MG63 (cell line): ENCODE measurements at regions not wholly inside any gene's neighbourhood (a gene's known extent, or its start where the extent isn't known, plus 50 kb on each side); places are given as distances from the start of the nearest gene placed in this dataset.
"Not testable (repeated sequence)": the region's sequence is repeated elsewhere in the genome, so short reads cannot be mapped to it uniquely, and the experiment has no call there.

Experiments
- DNase-seq: peaks from one replicate; pipeline ENCODE4 v3.0.0-alpha.2; 2020
- H3K27me3 ChIP-seq: fragments of 250-450 bp; sonication (Bioruptor Pico); 2 replicates; pipeline ENCODE4 v1.5.1; 2020; ENCODE audit warnings: mild to moderate bottlenecking, moderate library complexity
- H3K36me3 ChIP-seq: fragments of 250-450 bp; sonication (Bioruptor Pico); 2 replicates; pipeline ENCODE4 v1.5.1; 2020; ENCODE audit warnings: mild to moderate bottlenecking, moderate library complexity
- H3K4me3 ChIP-seq: fragments of 250-450 bp; sonication (Bioruptor Pico); 2 replicates; pipeline ENCODE4 v1.5.1; 2020; ENCODE audit warnings: mild to moderate bottlenecking, moderate library complexity
- H3K9me3 ChIP-seq: fragments of 250-450 bp; sonication (Bioruptor Pico); 2 replicates; pipeline ENCODE4 v1.5.1; 2020; ENCODE audit warnings: mild to moderate bottlenecking, moderate library complexity

GRCh38 chrX:67213686-67214085 is 330.1 kb upstream of the AR start:
- H3K36me3 ChIP-seq, DNase-seq, H3K27me3 ChIP-seq, H3K9me3 ChIP-seq, H3K4me3 ChIP-seq: not testable (repeated sequence)

DNA sequence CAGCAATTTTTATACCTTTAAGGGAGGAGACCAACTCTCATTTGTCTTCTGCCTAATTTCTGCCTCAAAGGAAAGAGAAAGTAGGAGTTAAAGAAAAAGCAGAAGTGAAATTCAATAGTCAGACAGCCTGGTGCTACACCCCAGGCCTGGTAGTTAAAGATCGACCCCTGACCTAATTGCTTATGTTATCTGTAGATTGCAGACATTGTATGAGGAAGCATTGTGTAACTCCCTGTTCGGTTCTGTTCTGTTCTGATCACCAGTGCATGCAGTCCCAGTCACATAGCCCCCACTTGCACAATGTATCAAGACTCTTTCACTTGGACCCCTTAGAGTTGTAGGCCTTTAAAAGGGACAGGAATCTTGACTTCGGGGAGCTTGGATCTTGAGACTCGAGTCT is 335.9 kb upstream of the AR start:
- DNase-seq, result no peak
- no peaks in the 10 kb centered on the region for H3K9me3 ChIP-seq
- H3K27me3 ChIP-seq, result no peaks in the 10 kb centered on the region
- H3K36me3 ChIP-seq, result no peaks in the 10 kb centered on the region
- no peak overlapping the region for H3K4me3 ChIP-seq

DNA sequence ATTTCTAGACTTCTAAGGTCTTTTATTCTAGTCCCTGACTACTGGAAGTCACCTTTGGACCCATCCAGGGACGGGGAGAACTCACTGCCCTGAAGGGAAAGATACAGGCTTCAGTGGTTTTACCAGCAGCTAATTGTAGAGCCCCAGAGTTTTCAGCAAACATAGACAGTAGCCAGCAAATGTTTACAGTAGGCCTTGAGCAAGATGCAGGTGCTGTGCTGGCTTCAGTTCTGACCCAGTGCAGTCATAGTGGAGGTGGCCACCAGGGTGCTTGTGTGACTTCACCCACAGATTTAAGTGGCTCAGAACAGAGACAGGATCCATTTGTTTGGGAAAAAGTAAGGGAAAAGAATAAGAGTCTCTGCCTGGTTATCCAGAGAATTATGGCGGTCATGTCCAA is 384.4 kb upstream of the AR start:
- Histone ChIP-seq H3K9me3 (no peaks in the 10 kb centered on the region), H3K27me3 (no peaks in the 10 kb centered on the region), H3K36me3 (no peaks in the 10 kb centered on the region), H3K4me3 (no peak overlapping the region)
- no peak for DNase-seq

GRCh38 chrX:67114635-67115034 is 429.2 kb upstream of the AR start:
- Histone ChIP-seq H3K36me3 (no peaks in the 10 kb centered on the region), H3K4me3 (no peak overlapping the region)

DNA sequence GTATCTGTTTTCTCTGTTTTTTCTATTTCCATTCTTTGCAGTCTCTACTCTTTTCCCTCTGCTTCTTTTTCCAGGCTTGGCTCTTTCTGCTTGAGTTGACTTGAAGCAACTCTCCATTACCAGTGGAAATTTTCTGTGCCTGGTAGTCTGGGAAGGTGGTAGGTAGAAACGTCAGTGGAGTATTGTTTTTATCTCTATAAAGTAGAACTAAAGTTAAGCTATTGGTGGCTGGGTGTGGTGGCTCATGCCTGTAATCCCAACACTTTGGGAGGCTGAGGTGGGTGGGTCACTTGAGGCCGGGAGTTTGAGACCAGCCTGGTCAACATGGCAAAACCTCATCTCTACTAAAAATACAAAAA is 438.1 kb upstream of the AR start:
- no peak for DNase-seq
- Histone ChIP-seq H3K27me3 (no peaks in the 10 kb centered on the region), H3K4me3 (no peak overlapping the region), H3K36me3 (no peaks in the 10 kb centered on the region), H3K9me3 (no peaks in the 10 kb centered on the region)

More at GRCh38 chrX:67114635-67115034, 429.2 kb upstream of the AR start:
- no peaks in the 10 kb centered on the region for H3K9me3 ChIP-seq
- no peak for DNase-seq
- H3K27me3 ChIP-seq, result no peaks in the 10 kb centered on the region

DNA sequence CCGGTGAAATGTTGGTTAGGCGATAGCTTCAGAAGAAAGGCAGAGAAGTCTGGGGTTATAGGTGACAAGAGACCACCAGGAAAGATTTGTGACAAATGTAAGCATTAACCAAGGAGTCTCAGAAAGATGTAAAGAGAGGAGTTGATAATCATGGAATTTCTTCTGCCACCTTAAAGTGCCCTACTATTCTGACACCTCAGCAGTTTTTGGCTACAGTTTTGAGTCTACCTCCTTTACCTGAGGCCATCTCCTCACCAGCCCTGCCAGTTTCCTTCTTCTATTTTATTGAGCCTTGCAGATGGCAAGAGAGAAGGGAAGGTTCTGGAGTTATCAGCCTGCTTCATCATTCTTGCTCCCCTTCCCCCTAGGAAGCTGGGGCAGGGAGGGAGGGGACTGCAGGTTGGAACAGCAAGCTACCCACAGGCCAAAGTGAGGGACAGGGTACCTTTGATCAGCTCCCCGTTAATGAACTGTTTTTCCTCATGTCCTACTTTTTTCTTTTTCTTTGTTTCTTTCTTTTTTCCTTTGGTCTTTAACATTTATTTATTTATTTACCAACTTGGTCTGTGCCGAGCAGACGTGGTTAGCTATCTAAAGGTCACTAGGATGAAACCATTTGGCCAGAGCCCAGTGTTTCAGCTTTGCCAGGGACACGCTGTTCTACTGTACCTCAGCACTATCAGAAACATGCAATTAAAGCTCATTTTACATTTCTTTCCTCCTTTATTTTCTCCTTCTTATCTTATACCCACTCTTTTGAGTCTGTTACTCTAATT is 438.7 kb upstream of the AR start:
- H3K36me3 ChIP-seq, result no peaks in the 10 kb centered on the region
- H3K9me3 ChIP-seq, result no peaks in the 10 kb centered on the region
- H3K4me3 ChIP-seq, result no peak overlapping the region
- no peak for DNase-seq
- no peaks in the 10 kb centered on the region for H3K27me3 ChIP-seq

DNA sequence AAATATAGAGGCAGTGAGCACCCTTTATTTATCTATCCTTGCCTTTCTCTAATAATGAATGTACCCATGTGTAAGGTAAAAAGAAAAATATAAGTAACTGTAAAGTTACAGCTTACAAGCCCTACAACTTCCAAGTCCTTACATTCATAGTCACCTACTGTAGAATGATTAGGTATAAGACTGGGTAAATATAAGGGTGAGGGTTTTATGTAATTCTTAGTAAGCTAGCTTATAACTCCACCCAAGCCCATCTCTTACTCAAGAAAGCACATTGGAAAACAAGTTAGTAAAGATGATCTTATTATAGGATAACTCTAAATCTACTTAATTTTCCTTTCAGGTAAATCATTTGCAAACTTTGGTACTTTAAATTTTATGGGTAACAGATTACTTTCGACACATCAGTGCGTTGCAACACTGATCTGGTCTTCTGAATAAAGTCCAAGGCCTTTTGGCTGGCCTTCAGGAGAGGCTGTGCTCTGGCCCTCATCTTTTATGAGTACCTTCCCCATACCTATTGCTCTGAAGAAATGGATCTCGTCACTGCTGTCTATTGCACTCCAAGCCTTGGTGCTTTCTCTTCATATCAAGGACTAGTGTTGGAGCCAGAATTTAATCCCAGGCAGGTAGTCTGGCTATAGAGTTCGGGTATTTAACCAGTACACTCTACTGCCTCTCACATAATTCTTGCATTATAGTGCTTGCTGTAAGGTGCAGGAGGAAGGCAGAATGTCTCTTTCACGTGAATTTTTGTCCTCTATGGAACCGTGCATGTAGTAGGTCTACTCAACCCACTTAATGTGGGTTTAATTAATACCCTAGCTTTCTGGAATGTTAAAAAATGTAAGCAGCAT is 443.6 kb upstream of the AR start:
- no peaks in the 10 kb centered on the region for H3K9me3 ChIP-seq
- H3K4me3 ChIP-seq, result no peak overlapping the region
- H3K27me3 ChIP-seq, result no peaks in the 10 kb centered on the region
- DNase-seq, result no peak
- H3K36me3 ChIP-seq, result no peaks in the 10 kb centered on the region

DNA sequence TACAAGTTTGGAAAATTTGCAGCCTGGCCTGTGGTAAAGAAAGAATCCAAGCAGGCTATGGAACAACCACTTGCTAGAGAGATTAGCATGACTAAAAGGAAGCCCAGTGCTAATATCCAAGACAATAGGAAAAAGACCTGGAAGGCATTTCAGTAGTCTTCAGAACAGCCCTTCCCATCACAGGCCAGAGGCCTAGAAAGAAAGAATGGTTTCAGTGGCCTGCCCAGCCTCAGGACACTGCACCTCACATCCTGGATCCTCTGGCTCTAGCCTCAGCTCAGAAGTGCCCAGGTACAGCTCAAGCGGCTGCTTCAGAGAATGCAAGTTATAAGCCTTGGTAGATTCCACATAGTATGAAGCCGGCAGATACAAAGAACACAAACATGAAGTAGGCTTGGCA is 449.8 kb upstream of the AR start:
- no peaks in the 10 kb centered on the region for H3K9me3 ChIP-seq
- no peaks in the 10 kb centered on the region for H3K36me3 ChIP-seq
- no peaks in the 10 kb centered on the region for H3K27me3 ChIP-seq
- DNase-seq, result no peak
- H3K4me3 ChIP-seq, result no peak overlapping the region

DNA sequence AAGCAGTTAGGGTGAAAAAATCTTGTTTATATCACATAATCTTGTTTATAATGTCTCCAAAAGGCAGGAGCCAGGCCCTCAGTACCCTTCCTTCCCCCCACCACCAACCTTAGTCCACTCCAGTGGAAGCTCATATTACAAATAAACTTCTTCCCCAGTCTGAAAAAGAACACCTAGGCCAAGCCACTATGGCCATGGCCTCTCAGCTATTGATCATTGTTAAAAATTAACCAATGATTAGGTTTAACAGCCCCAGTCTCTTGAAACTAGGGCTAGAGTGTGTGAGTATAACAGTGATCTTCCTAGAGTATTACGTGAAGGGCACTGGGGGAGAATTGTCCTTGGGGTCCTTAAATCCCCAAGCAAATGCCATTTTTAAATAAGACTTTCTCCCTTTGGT is 411.9 kb upstream of the EDA2R start:
- H3K9me3 ChIP-seq, result no peaks in the 10 kb centered on the region
- H3K4me3 ChIP-seq, result no peak overlapping the region
- no peaks in the 10 kb centered on the region for H3K27me3 ChIP-seq
- DNase-seq, result no peak
- H3K36me3 ChIP-seq, result no peaks in the 10 kb centered on the region

DNA sequence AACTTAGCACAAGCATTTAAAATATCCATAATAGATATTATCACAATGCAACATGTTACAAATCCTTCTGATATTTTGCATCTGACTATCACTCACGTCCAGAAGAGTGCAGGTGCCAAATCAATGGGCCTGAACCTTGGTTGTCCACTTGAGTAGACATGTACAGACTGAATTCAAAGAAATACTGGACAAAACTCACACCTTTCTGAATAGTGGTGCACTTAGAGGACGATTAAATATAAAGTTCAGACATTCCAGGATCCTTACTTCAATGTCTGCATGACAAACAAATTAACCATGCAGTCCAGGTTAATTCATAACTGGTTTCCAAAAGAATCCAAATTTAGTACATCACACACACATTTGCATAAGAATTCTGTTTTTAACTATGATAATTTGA is 406.0 kb upstream of the EDA2R start:
- no peak for DNase-seq
- no peak overlapping the region for H3K4me3 ChIP-seq
- H3K36me3 ChIP-seq, result no peaks in the 10 kb centered on the region
- H3K9me3 ChIP-seq, result no peaks in the 10 kb centered on the region
- no peaks in the 10 kb centered on the region for H3K27me3 ChIP-seq

GRCh38 chrX:67044029-67044653 is 405.3 kb upstream of the EDA2R start:
- H3K9me3 ChIP-seq, result no peaks in the 10 kb centered on the region
- H3K4me3 ChIP-seq, result no peak overlapping the region
- H3K36me3 ChIP-seq, result no peaks in the 10 kb centered on the region
- no peaks in the 10 kb centered on the region for H3K27me3 ChIP-seq
- no peak for DNase-seq

GRCh38 chrX:67004451-67004850 is 365.6 kb upstream of the EDA2R start:
- no peaks in the 10 kb centered on the region for H3K27me3 ChIP-seq
- no peaks in the 10 kb centered on the region for H3K36me3 ChIP-seq
- no peaks in the 10 kb centered on the region for H3K9me3 ChIP-seq
- DNase-seq, result no peak
- H3K4me3 ChIP-seq, result no peak overlapping the region

DNA sequence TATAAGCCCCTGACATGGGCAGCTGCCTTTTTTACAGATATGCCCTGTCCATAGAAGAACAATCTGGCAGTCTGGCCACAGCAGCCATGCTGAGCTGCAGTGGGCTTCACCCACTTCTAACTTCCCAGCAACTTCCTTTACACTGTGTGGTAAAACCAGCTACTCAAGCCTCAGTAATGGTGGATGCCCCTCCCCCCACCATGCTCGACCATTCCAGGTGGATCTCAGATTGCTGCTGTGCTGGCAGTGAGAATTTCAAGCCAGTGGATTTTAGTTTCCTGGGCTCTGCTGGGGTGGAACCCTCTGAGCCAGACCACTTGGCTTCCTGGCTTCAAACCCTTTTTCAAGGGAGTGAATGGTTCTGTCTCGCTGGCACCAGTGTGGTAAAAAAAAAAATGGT is 355.9 kb upstream of the EDA2R start:
- no peak for DNase-seq
- H3K27me3 ChIP-seq, result no peaks in the 10 kb centered on the region
- H3K36me3 ChIP-seq, result no peaks in the 10 kb centered on the region
- no peaks in the 10 kb centered on the region for H3K9me3 ChIP-seq
- no peak overlapping the region for H3K4me3 ChIP-seq

GRCh38 chrX:66992077-66992476 is 353.2 kb upstream of the EDA2R start:
- not testable (repeated sequence) for H3K4me3 ChIP-seq, H3K36me3 ChIP-seq, H3K9me3 ChIP-seq, H3K27me3 ChIP-seq, DNase-seq

DNA sequence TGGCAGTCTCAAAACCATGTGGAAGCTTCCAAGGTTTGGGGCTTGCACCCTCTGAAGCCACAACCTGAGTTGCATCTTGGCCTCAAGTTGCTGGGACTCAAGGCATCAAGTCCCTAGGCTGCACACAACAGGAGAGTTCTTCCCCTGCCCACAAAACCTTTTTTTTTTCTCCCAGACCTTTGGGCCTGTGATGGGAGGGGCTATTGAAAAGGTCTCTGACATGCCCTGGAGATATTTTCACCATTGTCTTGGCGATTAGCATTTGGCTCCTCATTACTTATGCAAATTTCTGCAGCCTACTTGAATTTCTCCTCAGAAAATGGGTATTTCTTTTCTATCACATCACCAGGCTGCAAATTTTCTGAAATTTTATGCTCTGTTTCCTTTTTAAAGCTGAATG is 349.5 kb upstream of the EDA2R start:
- DNase-seq, result no peak
- no peaks in the 10 kb centered on the region for H3K9me3 ChIP-seq
- no peak overlapping the region for H3K4me3 ChIP-seq
- no peaks in the 10 kb centered on the region for H3K27me3 ChIP-seq
- no peaks in the 10 kb centered on the region for H3K36me3 ChIP-seq

DNA sequence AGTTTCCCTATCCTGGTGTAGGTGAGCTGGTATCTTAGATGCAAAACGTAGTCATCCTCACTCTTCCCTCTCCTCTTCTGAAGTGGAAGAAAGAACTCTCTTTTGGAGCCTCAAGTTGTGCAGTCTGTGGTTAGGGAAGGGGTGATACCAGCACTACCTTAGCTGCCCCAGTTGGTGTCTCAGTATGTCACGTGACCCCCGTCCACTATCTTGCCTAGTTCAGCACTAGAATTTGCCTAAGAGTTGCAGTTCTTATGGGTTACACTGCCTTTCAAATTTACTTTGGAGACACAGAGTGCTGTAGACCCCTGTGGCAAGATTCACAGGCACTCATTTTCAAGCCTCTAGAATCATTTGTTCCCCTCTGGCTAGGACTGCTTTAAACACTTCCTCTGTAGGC is 322.8 kb upstream of the EDA2R start:
- DNase-seq, result no peak
- H3K27me3 ChIP-seq, result no peaks in the 10 kb centered on the region
- no peaks in the 10 kb centered on the region for H3K9me3 ChIP-seq
- H3K36me3 ChIP-seq, result no peaks in the 10 kb centered on the region
- H3K4me3 ChIP-seq, result no peak overlapping the region

DNA sequence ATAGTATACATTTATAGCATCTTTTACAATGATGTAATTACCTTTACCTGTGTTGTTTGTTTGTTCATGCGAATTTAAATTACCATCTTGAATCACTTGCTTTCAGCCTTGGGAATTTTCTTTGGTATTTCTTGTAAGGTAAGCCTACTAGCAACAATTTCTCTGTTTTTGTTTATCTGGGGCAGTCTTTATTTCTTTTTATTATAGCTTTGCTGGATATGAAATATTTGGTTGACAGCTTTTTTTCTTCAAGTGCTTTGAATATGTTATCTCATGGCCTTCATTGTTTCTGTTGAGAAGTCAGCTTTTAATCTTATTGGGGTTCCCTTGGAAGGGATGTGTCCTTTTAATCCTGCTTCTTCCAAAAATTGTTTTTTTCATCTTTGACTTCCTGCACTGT is 292.8 kb upstream of the EDA2R start:
- H3K4me3 ChIP-seq, result no peak overlapping the region
- no peaks in the 10 kb centered on the region for H3K27me3 ChIP-seq
- no peaks in the 10 kb centered on the region for H3K9me3 ChIP-seq
- H3K36me3 ChIP-seq, result no peaks in the 10 kb centered on the region
- DNase-seq, result no peak

DNA sequence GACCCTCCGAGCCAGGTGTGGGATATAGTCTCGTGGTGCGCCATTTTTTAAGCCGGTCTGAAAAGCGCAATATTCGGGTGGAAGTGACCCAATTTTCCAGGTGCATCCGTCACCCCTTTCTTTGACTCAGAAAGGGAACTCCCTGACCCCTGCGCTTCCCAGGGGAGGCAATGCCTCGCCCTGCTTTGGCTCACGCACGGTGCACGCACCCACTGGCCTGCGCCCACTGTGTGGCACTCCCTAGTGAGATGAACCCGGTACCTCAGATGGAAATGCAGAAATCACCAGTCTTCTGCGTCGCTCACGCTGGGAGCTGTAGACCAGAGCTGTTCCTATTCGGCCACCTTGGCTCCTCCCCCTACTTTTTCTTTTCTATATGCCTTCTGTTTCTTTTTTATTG is 291.6 kb upstream of the EDA2R start:
- not testable (repeated sequence) for H3K27me3 ChIP-seq, H3K9me3 ChIP-seq, H3K36me3 ChIP-seq, DNase-seq, H3K4me3 ChIP-seq
